SU-DHL-6 (cell line): ENCODE measurements at regions not wholly inside any gene's neighbourhood (a gene's known extent, or its start where the extent isn't known, plus 50 kb on each side); places are given as distances from the start of the nearest gene placed in this dataset.

ENCODE experiments used
- CTCF ChIP-seq: fragments of 200-600 bp; sonication (generic); IDR thresholded peaks from one replicate; pipeline ENCODE4 v1.5.1; 2017; ENCODE audit warnings: antibody characterized with exemption, mild to moderate bottlenecking, low read length, moderate library complexity; ENCODE audit not compliant: insufficient read depth, poor library complexity, severe bottlenecking
- EZH2phosphoT487 ChIP-seq: fragments of 200-600 bp; sonication (generic), shearing (Covaris generic); conservative IDR thresholded peaks from 2 replicates; pipeline ENCODE4 v1.6.1; 2018; ENCODE audit warnings: mild to moderate bottlenecking, antibody characterized with exemption, low read length, moderate library complexity, mixed read lengths

DNA sequence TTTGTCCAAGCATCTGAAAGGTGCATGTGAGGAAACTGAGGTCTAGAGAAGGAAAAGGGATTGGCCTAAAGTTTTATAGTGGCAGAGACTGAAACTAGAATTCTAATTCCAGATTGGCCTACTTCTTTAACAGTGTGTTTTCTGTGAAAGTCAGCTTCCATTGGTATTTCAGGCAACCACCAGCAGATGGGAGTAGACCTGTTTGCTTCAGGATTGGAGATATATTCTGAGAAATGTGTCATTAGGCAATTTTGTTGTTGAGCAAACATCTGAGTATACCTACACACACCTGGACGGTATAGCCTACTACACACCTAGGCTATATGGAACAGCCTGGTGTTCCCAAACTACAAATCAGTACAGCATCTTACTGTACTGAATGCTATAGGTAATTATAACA, 207.3 kb upstream of the RADX start:
- TF ChIP-seq CTCF (no peak), EZH2phosphoT487 (no peak)
